B cell (primary cell): ENCODE measurements at regions not wholly inside any gene's neighbourhood (a gene's known extent, or its start where the extent isn't known, plus 50 kb on each side); places are given as distances from the start of the nearest gene placed in this dataset.

ENCODE experiments used
- ATAC-seq: fragments of 200-7000 bp; cut with Tn5 transposase; one replicate; pipeline ENCODE4 v1.10.0; 2021; ENCODE audit warnings: low read depth, mild to moderate bottlenecking, moderate number of reproducible peaks, moderate library complexity
- CTCF ChIA-PET: fragments of 350-600 bp; sonication (Branson Sonifier 250); formaldehyde crosslinking; loops from one replicate; lab custom pipeline; 2021; ENCODE audit warnings: antibody characterized with exemption, inconsistent platforms; lab: Charles Lee
- POLR2A ChIA-PET: fragments of 350-600 bp; sonication (Branson Sonifier 250); formaldehyde crosslinking; loops from one replicate; lab custom pipeline; 2021; ENCODE audit warnings: antibody characterized with exemption; lab: Charles Lee
- DNase-seq: peaks from one replicate; pipeline ENCODE4 v3.0.0; 2013
- H2AFZ ChIP-seq: 2 replicates; pipeline ENCODE4 v1.6.1; 2012; ENCODE audit warnings: mild to moderate bottlenecking, low read depth, low read length; ENCODE audit not compliant: insufficient read depth, poor library complexity, severe bottlenecking
- H3K27ac ChIP-seq, 2 donors: 1 replicate in 1 of 2; 2 replicates in 1 of 2; pipeline ENCODE4 v1.5.1; 2012 to 2013; ENCODE audit warnings: low read length in 2 of 2, mild to moderate bottlenecking in 2 of 2, moderate library complexity in 1 of 2
- H3K27me3 ChIP-seq, 4 experiments: fragments of 200-600 bp in 1 of 4; sonication (generic) in 1 of 4; replicated peaks in 1 of 4; 1 replicate in 2 of 4; 2 replicates in 2 of 4; pipeline versions ENCODE4 v1.6.1 to v1.7.0; 2013 to 2016; ENCODE audit warnings: low read length in 3 of 4, mild to moderate bottlenecking in 2 of 4, mixed read lengths in 1 of 4, moderate library complexity in 1 of 4; ENCODE audit not compliant: insufficient read depth in 4 of 4, control insufficient read depth in 3 of 4; ENCODE audit errors: control extremely low read depth in 1 of 4
- H3K36me3 ChIP-seq, 2 experiments: replicated peaks in 1 of 2; 1 replicate in 1 of 2; 2 replicates in 1 of 2; pipeline versions ENCODE4 v1.6.1 to v1.7.1; 2013; ENCODE audit warnings: low read length in 1 of 2; ENCODE audit not compliant: insufficient read depth in 2 of 2, control insufficient read depth in 1 of 2; ENCODE audit errors: control extremely low read depth in 1 of 2, extremely low read depth in 1 of 2
- H3K4me1 ChIP-seq, 2 donors: fragments of 200-600 bp in 1 of 2; sonication (generic) in 1 of 2; 1 replicate in 1 of 2; 2 replicates in 1 of 2; pipeline versions ENCODE4 v1.5.1 to v1.6.1; 2013 to 2017; ENCODE audit warnings: low read length in 2 of 2; ENCODE audit not compliant: control insufficient read depth in 2 of 2, insufficient read depth in 2 of 2
- H3K4me2 ChIP-seq: replicated peaks from 2 replicates; pipeline ENCODE3; 2012; ENCODE audit warnings: mild to moderate bottlenecking, low read depth, low read length; ENCODE audit not compliant: poor library complexity, severe bottlenecking
- H3K4me3 ChIP-seq, 5 experiments: fragments of 200-600 bp in 1 of 5; sonication (generic) in 1 of 5; 1 replicate in 3 of 5; 2 replicates in 2 of 5; pipeline versions ENCODE4 v1.5.1 to v1.7.0; 2011 to 2016; ENCODE audit warnings: low read length in 4 of 5, mild to moderate bottlenecking in 4 of 5, low read depth in 2 of 5, control low read depth in 1 of 5, moderate library complexity in 1 of 5; ENCODE audit not compliant: insufficient read depth in 1 of 5; ENCODE audit errors: control extremely low read depth in 1 of 5, extremely low read depth in 1 of 5
- H3K79me2 ChIP-seq: fragments of 200-600 bp; sonication (generic); one replicate; pipeline ENCODE4 v1.6.0; 2016; ENCODE audit warnings: low read length; ENCODE audit not compliant: control insufficient read depth, insufficient read depth
- H3K9ac ChIP-seq: fragments of 200-600 bp; sonication (generic); 2 replicates; pipeline ENCODE4 v1.6.1; 2017; ENCODE audit warnings: mild to moderate bottlenecking, low read length, moderate library complexity
- H3K9me3 ChIP-seq, 3 donors: one replicate each; pipeline versions ENCODE4 v1.6.1 to v1.7.1; 2013; ENCODE audit warnings: low read length in 2 of 3; ENCODE audit not compliant: control insufficient read depth in 2 of 3, insufficient read depth in 1 of 3; ENCODE audit errors: control extremely low read depth in 1 of 3
- H4K20me1 ChIP-seq: 2 replicates; pipeline ENCODE4 v1.6.0; 2012; ENCODE audit warnings: mild to moderate bottlenecking, low read length; ENCODE audit not compliant: insufficient read depth, control insufficient read depth, poor library complexity, severe bottlenecking
- H3K27ac Mint-ChIP-seq: one replicate; pipeline ENCODE4 v1.8.0; 2021; ENCODE audit warnings: mixed read lengths
- H3K27me3 Mint-ChIP-seq: one replicate; pipeline ENCODE4 v1.8.0; 2021; ENCODE audit warnings: mixed read lengths
- H3K4me1 Mint-ChIP-seq: one replicate; pipeline ENCODE4 v1.8.0; 2021; ENCODE audit warnings: mixed read lengths
- H3K4me3 Mint-ChIP-seq: one replicate; pipeline ENCODE4 v1.8.0; 2021; ENCODE audit warnings: mixed read lengths
- H3K9me3 Mint-ChIP-seq: one replicate; pipeline ENCODE4 v1.8.0; 2022; ENCODE audit warnings: mixed read lengths; ENCODE audit not compliant: insufficient read depth
- EZH2 ChIP-seq: IDR thresholded peaks from 2 replicates; pipeline ENCODE4 v1.6.1; 2012; ENCODE audit warnings: borderline replicate concordance, low read depth, mild to moderate bottlenecking, moderate library complexity, low read length; ENCODE audit not compliant: insufficient read depth, poor library complexity, severe bottlenecking
- WGBS: methylation state at CpG from one replicate; pipeline ENCODE4 v1.1.5; 2013; ENCODE audit warnings: missing lambda C conversion rate; ENCODE audit not compliant: insufficient coverage; 5-methylcytosine and 5-hydroxymethylcytosine counted together
- intact Hi-C: fragments of 100-400 bp; cut with micrococcal nuclease; formaldehyde crosslinking; loops from one replicate; pipeline ENCODE4 v1.10.0; 2022
- TF ChIP-seq, protein P1 (sequence below): fragments of 200-600 bp; IDR thresholded peaks from one replicate; pipeline ENCODE4 v1.8.0; 2022; ENCODE audit warnings: antibody characterized with exemption, mild to moderate bottlenecking

DNA sequence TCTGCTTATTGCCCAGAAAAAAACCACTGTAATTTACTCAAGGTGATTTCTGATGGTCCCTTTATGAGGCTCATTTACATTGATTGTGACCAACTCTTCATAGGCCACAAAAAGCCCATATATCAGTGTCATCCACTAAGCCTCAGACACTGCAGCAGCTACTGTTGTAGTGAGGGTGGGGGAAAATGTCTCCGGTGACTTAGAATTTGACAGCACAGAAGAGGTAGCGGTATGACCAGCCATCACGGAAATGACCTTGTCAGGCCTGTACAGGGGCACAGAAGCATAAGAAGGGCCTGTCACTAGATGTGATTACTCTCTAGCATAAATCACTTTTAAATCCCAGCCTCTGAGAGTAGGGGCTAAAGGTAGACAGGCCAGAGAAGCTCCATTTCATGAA is 190.3 kb downstream of the PAX3 start:
- no peak overlapping the region for H3K9ac ChIP-seq
- ChIA-PET POLR2A (no interaction called here), CTCF (no interaction called here)
- no peaks in the 10 kb centered on the region for H4K20me1 ChIP-seq
- Mint-ChIP-seq H3K4me3 (no peak overlapping the region), H3K27me3 (no peaks in the 10 kb centered on the region), H3K9me3 (no peaks in the 10 kb centered on the region), H3K4me1 (no peaks in the 10 kb centered on the region), H3K27ac (no peak overlapping the region)
- no peak overlapping the region for H3K4me2 ChIP-seq
- H3K4me1 ChIP-seq = no peaks in the 10 kb centered on the region
- H3K36me3 ChIP-seq = no peaks in the 10 kb centered on the region
- H3K4me3 ChIP-seq = no peak overlapping the region
- TF ChIP-seq, protein P1, sequence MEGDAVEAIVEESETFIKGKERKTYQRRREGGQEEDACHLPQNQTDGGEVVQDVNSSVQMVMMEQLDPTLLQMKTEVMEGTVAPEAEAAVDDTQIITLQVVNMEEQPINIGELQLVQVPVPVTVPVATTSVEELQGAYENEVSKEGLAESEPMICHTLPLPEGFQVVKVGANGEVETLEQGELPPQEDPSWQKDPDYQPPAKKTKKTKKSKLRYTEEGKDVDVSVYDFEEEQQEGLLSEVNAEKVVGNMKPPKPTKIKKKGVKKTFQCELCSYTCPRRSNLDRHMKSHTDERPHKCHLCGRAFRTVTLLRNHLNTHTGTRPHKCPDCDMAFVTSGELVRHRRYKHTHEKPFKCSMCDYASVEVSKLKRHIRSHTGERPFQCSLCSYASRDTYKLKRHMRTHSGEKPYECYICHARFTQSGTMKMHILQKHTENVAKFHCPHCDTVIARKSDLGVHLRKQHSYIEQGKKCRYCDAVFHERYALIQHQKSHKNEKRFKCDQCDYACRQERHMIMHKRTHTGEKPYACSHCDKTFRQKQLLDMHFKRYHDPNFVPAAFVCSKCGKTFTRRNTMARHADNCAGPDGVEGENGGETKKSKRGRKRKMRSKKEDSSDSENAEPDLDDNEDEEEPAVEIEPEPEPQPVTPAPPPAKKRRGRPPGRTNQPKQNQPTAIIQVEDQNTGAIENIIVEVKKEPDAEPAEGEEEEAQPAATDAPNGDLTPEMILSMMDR = no peak
- no peak for TF ChIP-seq EZH2
- H3K27ac ChIP-seq = no peak overlapping the region
- H3K9me3 ChIP-seq = no peaks in the 10 kb centered on the region
- no peaks in the 10 kb centered on the region for H3K27me3 ChIP-seq
- 100% methylated on average over 2 of the region's 3 CpGs for WGBS
- no peaks in the 10 kb centered on the region for H3K79me2 ChIP-seq
- H2AFZ ChIP-seq = no peak overlapping the region
- intact Hi-C loops = no loop called here
- ATAC-seq = no peak
- DNase-seq = no peak

DNA sequence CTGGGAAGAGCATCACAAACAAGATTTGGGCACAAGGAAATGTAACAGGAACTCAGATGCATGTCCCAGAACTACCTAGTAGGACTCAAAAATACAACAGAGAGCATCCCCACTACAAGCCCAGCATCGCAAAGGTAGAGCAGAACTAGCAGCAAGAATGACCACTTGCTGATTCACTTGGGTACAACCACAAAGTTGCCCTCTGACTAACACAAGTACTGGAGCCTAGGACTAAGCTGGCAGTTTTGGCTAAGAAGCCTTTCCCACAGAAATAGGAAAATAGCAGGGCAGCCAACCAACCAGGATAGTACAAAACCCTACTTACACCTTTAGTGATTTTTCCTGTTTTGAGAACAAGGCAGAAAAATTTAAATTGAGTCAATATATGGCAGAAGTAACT is 193.8 kb downstream of the PAX3 start:
- H3K9ac ChIP-seq = no peak overlapping the region
- H3K4me3 ChIP-seq = no peak overlapping the region
- TF ChIP-seq, protein P1 = no peak
- TF ChIP-seq EZH2 = no peak
- no peak for ATAC-seq
- H3K27ac ChIP-seq = no peak overlapping the region
- H4K20me1 ChIP-seq = no peaks in the 10 kb centered on the region
- 94% methylated on average over 1 of the region's 1 CpG for WGBS
- Mint-ChIP-seq H3K27me3 (no peaks in the 10 kb centered on the region), H3K4me1 (no peaks in the 10 kb centered on the region), H3K4me3 (no peak overlapping the region), H3K9me3 (no peaks in the 10 kb centered on the region), H3K27ac (no peak overlapping the region)
- no peaks in the 10 kb centered on the region for H3K36me3 ChIP-seq
- CTCF ChIA-PET = no interaction called here
- no peaks in the 10 kb centered on the region for H3K27me3 ChIP-seq
- no peak overlapping the region for H2AFZ ChIP-seq
- no peaks in the 10 kb centered on the region for H3K9me3 ChIP-seq
- DNase-seq = no peak
- H3K4me1 ChIP-seq = no peaks in the 10 kb centered on the region
- no peak overlapping the region for H3K4me2 ChIP-seq
- intact Hi-C loops = no loop called here
- POLR2A ChIA-PET = no interaction called here
- no peaks in the 10 kb centered on the region for H3K79me2 ChIP-seq
